OCI-LY1 (cell line): ENCODE measurements at regions not wholly inside any gene's neighbourhood (a gene's known extent, or its start where the extent isn't known, plus 50 kb on each side); places are given as distances from the start of the nearest gene placed in this dataset.

Experiments used
- EZH2 ChIP-seq: fragments of 200-600 bp; sonication (generic), shearing (Covaris generic); IDR thresholded peaks from 2 replicates; pipeline ENCODE4 v1.8.0; 2017; ENCODE audit warnings: borderline replicate concordance, mixed run types, mild to moderate bottlenecking, antibody characterized with exemption, low read length, moderate library complexity, mixed read lengths
- TF ChIP-seq, protein P1 (sequence below): fragments of 200-600 bp; sonication (generic), shearing (Covaris generic); IDR thresholded peaks from 2 replicates; pipeline ENCODE4 v1.5.1; 2017; ENCODE audit warnings: mild to moderate bottlenecking, antibody characterized with exemption, low read length, moderate library complexity, mixed read lengths

GRCh38 chr6:53984581-53984980, 126.7 kb upstream of the MLIP start:
- TF ChIP-seq, protein P1, sequence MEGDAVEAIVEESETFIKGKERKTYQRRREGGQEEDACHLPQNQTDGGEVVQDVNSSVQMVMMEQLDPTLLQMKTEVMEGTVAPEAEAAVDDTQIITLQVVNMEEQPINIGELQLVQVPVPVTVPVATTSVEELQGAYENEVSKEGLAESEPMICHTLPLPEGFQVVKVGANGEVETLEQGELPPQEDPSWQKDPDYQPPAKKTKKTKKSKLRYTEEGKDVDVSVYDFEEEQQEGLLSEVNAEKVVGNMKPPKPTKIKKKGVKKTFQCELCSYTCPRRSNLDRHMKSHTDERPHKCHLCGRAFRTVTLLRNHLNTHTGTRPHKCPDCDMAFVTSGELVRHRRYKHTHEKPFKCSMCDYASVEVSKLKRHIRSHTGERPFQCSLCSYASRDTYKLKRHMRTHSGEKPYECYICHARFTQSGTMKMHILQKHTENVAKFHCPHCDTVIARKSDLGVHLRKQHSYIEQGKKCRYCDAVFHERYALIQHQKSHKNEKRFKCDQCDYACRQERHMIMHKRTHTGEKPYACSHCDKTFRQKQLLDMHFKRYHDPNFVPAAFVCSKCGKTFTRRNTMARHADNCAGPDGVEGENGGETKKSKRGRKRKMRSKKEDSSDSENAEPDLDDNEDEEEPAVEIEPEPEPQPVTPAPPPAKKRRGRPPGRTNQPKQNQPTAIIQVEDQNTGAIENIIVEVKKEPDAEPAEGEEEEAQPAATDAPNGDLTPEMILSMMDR, result no peak
- no peak for TF ChIP-seq EZH2
